Smooth muscle cell (in vitro differentiated cells): ENCODE measurements at regions not wholly inside any gene's neighbourhood (a gene's known extent, or its start where the extent isn't known, plus 50 kb on each side); places are given as distances from the start of the nearest gene placed in this dataset.
A peak's percentile ranks its signal among the peaks of the same experiment; 100 is the strongest.

Source experiments
- DNase-seq: peaks from one replicate; lab custom pipeline; 2025; ENCODE audit not compliant: unreplicated experiment; lab: John Stamatoyannopoulos, UW
- H2AFZ ChIP-seq: fragments of 200-600 bp; sonication (generic); 2 replicates; pipeline ENCODE4 v1.6.0; 2016; ENCODE audit warnings: antibody characterized with exemption, low read depth, mild to moderate bottlenecking
- H3F3A ChIP-seq: fragments of 200-600 bp; sonication (generic); 2 replicates; pipeline ENCODE4 v1.6.0; 2017; ENCODE audit warnings: antibody characterized with exemption, low read depth
- H3K27ac ChIP-seq: fragments of 200-600 bp; sonication (generic); 2 replicates; pipeline ENCODE4 v1.5.1; 2016; ENCODE audit warnings: low read depth, mild to moderate bottlenecking
- H3K27me3 ChIP-seq: fragments of 200-600 bp; sonication (generic); 2 replicates; pipeline ENCODE4 v1.6.1; 2016; ENCODE audit warnings: low read depth, mild to moderate bottlenecking
- H3K36me3 ChIP-seq: fragments of 200-600 bp; sonication (generic); 2 replicates; pipeline ENCODE4 v1.5.1; 2016; ENCODE audit warnings: low read depth
- H3K4me1 ChIP-seq: fragments of 200-600 bp; sonication (generic); 2 replicates; pipeline ENCODE4 v1.5.1; 2016; ENCODE audit warnings: low read depth
- H3K4me2 ChIP-seq: fragments of 200-600 bp; sonication (generic); 2 replicates; pipeline ENCODE4 v1.6.0; 2016; ENCODE audit warnings: mild to moderate bottlenecking
- H3K4me3 ChIP-seq: fragments of 200-600 bp; sonication (generic); 2 replicates; pipeline ENCODE4 v1.5.1; 2016; ENCODE audit warnings: mild to moderate bottlenecking
- H3K79me2 ChIP-seq: fragments of 200-600 bp; sonication (generic); 2 replicates; pipeline ENCODE4 v1.6.0; 2016; ENCODE audit warnings: low read depth, mild to moderate bottlenecking
- H3K9ac ChIP-seq: fragments of 200-600 bp; sonication (generic); 2 replicates; pipeline ENCODE4 v1.6.0; 2016; ENCODE audit warnings: low read depth
- H3K9me3 ChIP-seq: fragments of 200-600 bp; sonication (generic); replicated peaks from 2 replicates; pipeline ENCODE4 v1.5.1; 2016; ENCODE audit warnings: low read depth
- H4K20me1 ChIP-seq: fragments of 200-600 bp; sonication (generic); 2 replicates; pipeline ENCODE4 v1.6.0; 2016; ENCODE audit warnings: low read depth
- WGBS: methylation state at CpG from one replicate; pipeline ENCODE4 v1.1.7; 2016; ENCODE audit warnings: low lambda C conversion rate; 5-methylcytosine and 5-hydroxymethylcytosine counted together
- TF ChIP-seq, protein P1 (sequence below): fragments of 200-600 bp; sonication (generic); IDR thresholded peaks from 2 replicates; pipeline ENCODE4 v1.5.1; 2017; ENCODE audit warnings: borderline replicate concordance, mild to moderate bottlenecking, antibody characterized with exemption; ENCODE audit not compliant: insufficient read depth, poor library complexity, severe bottlenecking

DNA sequence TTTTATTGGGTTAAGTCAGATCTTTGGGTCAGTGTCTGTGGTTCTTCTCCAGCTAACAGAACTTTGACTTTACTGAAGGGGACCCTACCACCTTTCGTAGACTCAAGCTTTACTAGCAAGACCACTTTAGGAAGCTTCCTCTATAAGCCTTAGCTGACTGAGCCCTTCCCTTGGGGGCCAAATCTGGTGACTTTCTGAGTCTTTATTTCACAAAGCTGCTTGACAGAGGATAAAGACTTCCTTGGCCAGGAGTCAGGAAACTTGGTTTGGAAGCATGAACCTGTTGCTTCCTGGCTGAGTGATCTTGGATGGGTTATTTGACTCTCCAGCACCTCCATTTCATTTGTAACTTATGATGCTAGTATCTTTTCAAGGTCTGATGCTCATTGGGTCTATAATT, 466.7 kb downstream of the TYW1 start:
- no peaks in the 10 kb centered on the region for H3K4me1 ChIP-seq
- H3K9me3 ChIP-seq = no peaks in the 10 kb centered on the region
- H4K20me1 ChIP-seq = no peaks in the 10 kb centered on the region
- peak overlapping the region; percentile 53 for H3K4me2 ChIP-seq
- no peak overlapping the region for H3K9ac ChIP-seq
- H3K27me3 ChIP-seq = peaks cover 5% of the 10 kb centered on the region
- H3K36me3 ChIP-seq = no peaks in the 10 kb centered on the region
- TF ChIP-seq, protein P1, sequence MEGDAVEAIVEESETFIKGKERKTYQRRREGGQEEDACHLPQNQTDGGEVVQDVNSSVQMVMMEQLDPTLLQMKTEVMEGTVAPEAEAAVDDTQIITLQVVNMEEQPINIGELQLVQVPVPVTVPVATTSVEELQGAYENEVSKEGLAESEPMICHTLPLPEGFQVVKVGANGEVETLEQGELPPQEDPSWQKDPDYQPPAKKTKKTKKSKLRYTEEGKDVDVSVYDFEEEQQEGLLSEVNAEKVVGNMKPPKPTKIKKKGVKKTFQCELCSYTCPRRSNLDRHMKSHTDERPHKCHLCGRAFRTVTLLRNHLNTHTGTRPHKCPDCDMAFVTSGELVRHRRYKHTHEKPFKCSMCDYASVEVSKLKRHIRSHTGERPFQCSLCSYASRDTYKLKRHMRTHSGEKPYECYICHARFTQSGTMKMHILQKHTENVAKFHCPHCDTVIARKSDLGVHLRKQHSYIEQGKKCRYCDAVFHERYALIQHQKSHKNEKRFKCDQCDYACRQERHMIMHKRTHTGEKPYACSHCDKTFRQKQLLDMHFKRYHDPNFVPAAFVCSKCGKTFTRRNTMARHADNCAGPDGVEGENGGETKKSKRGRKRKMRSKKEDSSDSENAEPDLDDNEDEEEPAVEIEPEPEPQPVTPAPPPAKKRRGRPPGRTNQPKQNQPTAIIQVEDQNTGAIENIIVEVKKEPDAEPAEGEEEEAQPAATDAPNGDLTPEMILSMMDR = no peak
- no peak for DNase-seq
- 42% methylated on average over 1 of the region's 1 CpG for WGBS
- no peak overlapping the region for H3K27ac ChIP-seq
- H3F3A ChIP-seq = peaks cover 5% of the 10 kb centered on the region
- no peak overlapping the region for H3K4me3 ChIP-seq
- H3K79me2 ChIP-seq = no peaks in the 10 kb centered on the region
- no peak overlapping the region for H2AFZ ChIP-seq

DNA sequence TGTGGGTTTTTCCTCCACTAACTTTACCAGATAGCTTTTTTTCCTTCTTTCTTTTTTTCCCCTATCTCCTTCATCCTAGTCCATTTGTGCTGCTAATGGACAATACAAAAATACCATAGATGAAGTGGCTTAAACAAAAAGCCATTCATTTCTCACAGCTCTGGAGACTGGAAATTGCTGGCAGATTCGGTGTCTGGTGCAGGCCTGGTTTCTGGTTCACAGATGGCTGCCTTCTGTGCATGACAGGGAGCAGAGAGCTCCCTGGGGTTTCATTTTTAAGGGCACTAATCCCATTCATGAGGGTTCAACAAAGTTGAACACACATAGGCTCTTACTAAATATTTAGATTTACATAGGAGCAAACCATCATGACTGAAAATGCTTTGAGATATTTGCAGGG, 467.4 kb downstream of the TYW1 start:
- Histone ChIP-seq H4K20me1 (no peaks in the 10 kb centered on the region), H3K27ac (no peak overlapping the region), H3K9ac (no peak overlapping the region), H3K36me3 (no peaks in the 10 kb centered on the region), H3K9me3 (no peaks in the 10 kb centered on the region), H3K27me3 (peaks cover 5% of the 10 kb centered on the region), H3F3A (peaks cover 5% of the 10 kb centered on the region), H3K4me1 (no peaks in the 10 kb centered on the region), H3K4me3 (no peak overlapping the region), H2AFZ (no peak overlapping the region), H3K4me2 (no peak overlapping the region), H3K79me2 (no peaks in the 10 kb centered on the region)
- no peak for DNase-seq
- TF ChIP-seq, protein P1 = no peak
- 10% methylated on average over 1 of the region's 1 CpG for WGBS

DNA sequence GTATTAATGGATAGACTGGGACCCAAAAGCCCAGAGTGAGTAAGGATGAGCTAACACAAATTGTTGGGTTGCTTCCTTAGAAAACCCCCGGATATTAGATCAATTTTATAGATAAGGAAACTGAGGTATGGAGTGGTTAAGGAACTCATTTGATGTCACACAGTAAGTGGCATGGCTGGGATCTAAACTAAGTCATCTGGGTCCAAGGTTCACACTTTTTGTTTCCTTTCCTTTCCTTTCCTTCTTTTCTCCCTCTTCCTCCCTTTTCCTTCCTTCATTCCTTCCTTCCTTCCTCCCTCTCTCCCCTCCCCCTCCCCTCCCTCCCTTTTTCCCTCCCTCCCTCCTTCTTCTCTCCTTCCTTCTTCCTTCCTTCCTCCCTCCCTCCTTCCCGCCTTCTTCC, 469.5 kb downstream of the TYW1 start:
- Histone ChIP-seq H3K79me2 (no peaks in the 10 kb centered on the region), H3K4me3 (no peak overlapping the region), H3K9me3 (no peaks in the 10 kb centered on the region), H3K9ac (no peak overlapping the region), H3K4me2 (no peak overlapping the region), H3K36me3 (no peaks in the 10 kb centered on the region), H3F3A (peaks cover 5% of the 10 kb centered on the region), H3K4me1 (no peaks in the 10 kb centered on the region), H2AFZ (no peak overlapping the region), H3K27ac (no peak overlapping the region), H3K27me3 (no peaks in the 10 kb centered on the region), H4K20me1 (no peaks in the 10 kb centered on the region)
- TF ChIP-seq, protein P1 = no peak
- DNase-seq = no peak
- WGBS = 80% methylated on average over 1 of the region's 2 CpGs

DNA sequence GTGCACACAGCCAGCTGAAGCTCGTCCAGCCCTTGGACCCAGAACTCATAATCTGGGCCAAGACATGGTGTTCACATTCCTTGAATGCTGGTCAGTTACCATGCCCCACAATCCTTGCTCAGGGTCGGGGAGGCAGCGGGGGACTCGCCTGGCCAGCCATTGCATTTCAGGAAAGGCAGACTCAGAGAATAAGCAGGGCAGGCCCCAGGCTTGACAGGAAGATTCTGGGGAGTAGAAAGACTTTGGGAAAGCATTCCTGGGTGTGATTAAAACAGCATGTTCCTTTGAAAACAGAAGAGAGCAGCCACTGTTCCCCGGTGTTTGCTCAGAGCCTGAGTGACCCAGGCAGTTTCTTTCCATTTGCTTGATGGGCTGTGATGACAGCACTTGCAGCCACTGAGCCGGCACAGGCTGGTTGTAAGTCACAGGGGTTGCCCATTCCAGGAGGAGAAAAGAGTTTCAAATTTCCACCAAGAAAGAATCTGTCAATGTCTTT, 473.7 kb downstream of the TYW1 start:
- H2AFZ ChIP-seq = no peak overlapping the region
- no peaks in the 10 kb centered on the region for H3K27me3 ChIP-seq
- no peak overlapping the region for H3K27ac ChIP-seq
- no peaks in the 10 kb centered on the region for H3K9me3 ChIP-seq
- no peak overlapping the region for H3K4me3 ChIP-seq
- no peak overlapping the region for H3K9ac ChIP-seq
- no peak for DNase-seq
- no peak overlapping the region for H3K4me2 ChIP-seq
- no peaks in the 10 kb centered on the region for H3K79me2 ChIP-seq
- no peaks in the 10 kb centered on the region for H3K4me1 ChIP-seq
- no peaks in the 10 kb centered on the region for H4K20me1 ChIP-seq
- TF ChIP-seq, protein P1 = no peak
- H3K36me3 ChIP-seq = no peaks in the 10 kb centered on the region
- WGBS = 26% methylated on average over 6 of the region's 6 CpGs
- no peaks in the 10 kb centered on the region for H3F3A ChIP-seq
